ENCODE measurements at regions not wholly inside any gene's neighbourhood (a gene's known extent, or its start where the extent isn't known, plus 50 kb on each side); places are given as distances from the start of the nearest gene placed in this dataset.

DNA sequence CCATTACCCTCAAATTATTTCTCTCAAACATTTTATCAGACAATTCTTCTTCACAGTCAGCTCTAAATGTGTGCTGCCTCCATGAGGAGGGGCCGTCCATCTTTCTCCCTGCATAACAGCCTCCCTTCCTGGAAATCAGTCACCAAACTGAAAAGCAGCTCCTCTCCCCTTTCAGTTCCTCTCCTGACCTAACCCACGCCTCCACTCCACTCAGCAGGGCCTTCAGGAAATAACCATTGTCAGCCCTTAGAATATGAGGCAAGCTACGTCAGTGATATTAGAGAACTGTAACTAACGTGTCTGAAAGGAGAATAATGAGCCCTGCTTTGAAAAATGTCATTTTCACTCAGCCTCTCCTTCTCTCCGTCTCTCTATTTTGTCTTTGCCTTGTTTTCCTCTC, 116.2 kb downstream of the OLFM4 start:
- DNase-seq (ENCODE audit: low spot score): no peak

DNA sequence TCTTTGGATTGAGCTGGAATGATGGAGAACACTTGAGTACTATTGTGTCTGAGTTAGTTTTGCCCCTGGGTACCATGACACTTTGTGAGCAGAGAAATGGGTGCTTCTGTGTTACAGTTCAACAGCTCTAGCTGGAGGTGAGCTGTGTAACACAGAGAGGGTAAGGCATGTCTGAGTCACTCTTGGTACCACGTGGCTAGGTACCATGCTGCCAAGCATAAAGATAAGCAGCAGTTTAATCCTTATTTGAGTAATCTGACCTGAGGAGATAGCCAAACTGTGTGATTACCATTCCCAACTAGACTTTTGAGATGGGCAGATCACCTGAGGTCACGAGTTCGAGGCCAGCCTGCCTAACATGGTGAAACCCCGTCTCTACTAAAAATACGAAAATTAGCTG, 122.0 kb downstream of the OLFM4 start:
- DNase-seq (ENCODE audit: low spot score): no peak

DNA sequence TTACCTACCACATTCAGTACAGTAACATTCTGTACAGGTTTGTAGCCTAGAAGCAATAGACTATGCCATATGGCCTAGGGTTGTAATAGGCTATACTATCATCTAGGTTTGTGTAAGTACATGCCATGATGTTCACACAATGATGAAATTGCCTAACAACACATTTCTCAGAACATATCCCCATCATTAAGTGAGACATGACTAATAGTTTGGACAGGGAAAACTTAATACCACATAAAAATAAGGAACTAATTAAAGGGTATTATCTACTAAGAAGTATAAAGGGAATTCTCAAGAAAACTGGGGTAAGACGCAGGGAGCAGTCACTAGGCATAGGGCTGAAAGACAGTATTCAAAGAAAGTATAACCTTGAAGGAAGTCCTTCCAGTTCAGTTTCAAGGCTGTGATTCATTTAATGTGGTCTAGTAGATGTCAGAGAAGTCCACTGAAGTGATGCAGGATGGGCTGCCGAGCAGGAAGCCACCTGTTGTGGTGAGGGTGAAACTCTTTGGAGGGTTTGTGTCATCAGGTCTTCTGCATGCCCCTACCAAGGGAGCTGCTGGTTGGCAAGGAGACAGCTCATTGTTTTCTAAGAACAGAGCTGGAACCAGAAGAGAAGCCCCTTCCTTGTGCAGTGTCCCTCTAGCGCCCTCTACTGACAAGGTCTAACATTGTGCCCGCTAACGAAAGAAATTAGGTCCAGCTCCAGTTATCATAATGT, 122.9 kb downstream of the OLFM4 start:
- DNase-seq (ENCODE audit: low spot score): peak; percentile 35

DNA sequence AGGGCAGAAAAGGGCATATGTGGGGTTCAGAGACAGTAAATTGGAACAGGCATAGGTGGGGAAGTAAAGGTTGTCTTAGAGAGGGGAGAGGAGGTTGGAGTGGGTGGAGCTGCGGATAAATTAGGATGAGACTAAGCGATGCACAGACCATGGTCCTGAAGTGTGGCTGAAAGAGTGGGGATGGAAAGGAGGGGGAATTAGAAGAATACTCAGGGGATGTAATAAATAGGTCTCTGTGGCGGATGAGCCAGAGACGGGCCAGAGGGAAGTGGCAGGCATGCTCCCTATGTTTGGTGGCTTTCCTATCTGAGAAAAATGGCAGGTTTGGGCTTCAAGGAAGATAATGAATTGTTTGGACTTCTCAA, 123.4 kb downstream of the OLFM4 start:
- no peak for DNase-seq (ENCODE audit: low spot score)

DNA sequence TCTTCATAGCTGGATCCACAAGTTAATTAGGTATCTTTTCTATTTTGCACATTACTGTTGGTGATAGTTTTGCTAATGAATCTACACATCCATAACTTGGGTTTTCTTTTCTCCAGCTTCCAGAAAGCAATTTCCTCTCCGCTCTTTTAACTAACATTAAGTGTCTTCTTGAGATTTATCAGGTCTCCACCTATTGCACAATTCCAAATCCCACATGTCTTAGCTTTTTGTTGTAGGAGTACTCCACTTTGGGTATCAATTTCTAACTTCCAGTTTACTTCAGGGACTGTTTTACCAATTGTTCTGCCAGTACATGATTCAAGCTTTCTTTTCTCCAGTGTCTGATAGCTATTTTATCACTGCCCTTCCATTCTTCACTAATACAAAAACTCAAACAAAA, 129.6 kb downstream of the OLFM4 start:
- no peak for DNase-seq (ENCODE audit: low spot score)

DNA sequence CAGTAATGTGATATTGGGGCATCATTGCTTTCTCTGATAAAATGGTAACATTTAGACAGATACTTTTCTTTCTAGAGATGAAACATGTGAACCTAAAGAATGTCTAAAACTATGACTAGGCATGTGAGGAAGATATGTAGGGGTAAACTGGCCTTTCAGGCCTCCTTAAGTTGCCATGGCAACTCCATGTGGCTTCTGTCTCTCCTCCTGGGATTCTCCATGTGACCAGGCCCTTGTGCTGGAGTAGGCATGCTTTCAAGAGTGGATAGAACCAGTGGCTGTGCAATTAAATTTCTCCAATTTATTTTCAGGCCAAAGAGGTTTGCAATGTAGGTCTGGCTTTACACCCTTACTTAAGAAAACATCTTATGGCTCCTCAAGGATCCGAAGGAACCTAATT, 130.8 kb downstream of the OLFM4 start:
- DNase-seq (ENCODE audit: low spot score): no peak

DNA sequence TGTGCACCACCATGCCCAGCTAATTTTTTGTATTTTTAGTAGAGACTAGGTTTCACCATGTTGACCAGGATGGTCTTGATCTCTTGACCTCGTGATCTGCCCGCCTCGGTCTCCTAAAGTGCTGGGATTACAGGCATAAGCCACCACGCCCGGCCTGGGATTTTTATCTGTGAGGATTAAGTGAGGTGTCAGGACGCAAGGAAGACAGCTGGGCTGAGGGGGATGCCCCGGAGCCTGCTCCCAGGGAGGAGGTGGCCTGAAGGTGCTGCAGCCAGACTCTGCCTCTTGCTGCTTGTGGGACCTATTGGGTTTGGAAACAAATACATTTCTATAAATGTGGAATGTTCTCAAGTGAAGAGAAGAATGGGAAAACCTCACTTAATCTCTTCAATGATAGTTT, 131.6 kb downstream of the OLFM4 start:
- no peak for DNase-seq (ENCODE audit: low spot score)

DNA sequence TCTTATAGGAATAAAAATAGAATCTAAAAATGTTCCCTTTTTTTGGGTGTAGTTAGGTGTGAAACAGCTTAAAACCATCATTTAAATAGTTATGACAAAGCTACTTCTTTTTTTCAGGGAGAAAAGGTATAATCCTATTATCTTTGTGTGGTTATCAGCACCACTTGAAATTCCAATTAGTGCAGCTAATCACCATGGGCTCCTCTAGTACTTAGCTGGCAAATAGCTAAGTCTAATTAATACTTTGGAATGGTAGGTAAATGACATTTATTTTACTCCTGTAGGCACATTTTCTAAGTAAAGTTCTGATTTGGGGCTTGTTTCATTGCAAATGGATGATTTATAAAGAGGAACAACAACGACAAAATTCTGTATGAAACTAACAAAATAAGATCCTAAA, 132.6 kb downstream of the OLFM4 start:
- no peak for DNase-seq (ENCODE audit: low spot score)

DNA sequence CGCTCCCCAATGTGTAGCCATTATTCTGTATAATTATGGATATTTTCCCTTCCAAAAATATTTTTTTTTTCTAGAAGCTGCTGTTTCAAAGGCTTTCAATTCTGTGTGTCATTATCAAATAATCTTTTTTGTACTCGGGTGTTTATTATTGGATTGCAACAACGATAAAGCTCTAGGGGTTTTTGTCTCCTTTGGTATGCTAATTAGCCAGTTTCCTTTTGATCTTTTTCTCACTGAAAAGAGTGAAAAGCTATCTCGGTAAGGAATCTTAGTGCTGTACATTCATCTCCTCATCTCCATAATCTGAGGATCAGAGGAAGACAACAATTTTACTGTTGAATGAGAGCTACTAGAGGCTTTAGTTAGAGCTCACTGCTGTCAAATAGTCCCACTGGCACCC, 136.6 kb downstream of the OLFM4 start:
- no peak for DNase-seq (ENCODE audit: low spot score)

DNA sequence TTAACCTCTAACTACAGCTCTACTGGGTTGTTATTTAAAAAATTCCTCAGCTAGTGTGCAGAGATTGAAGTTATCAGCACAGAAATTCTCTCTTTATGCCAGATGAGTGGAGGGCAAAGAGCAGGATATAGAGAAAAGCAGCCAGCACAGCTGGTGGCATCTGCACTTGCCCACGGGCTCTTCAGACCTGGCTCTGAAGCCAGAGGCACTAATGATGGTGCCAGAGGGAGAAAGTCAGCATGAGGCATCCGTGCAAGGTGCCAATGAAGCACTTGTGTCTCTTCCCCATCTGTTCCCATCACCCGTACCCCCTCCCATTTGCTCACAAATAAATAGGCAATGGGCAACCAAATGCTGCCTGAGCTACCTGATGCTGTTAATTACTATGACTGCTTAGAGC, 138.9 kb downstream of the OLFM4 start:
- no peak for DNase-seq (ENCODE audit: low spot score)

DNA sequence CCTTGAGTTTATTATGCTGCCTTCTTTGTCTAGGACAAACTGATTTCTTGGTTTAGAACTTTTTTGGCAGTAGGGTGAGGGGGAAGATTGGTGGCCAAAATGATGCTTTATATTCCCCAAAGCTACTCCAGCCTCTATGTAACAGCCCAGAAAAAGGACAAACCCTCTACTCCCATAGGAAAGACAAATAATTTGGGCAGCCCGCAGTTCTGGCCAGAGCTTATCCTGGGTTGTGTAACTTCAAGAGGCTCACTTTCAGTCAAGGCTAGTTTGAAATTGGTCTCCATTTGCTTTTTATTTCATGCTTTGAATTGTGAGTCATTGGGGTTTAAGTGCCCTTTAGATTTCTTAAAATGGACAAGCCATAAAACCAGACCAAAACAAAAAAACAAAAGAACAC, 142.3 kb downstream of the OLFM4 start:
- DNase-seq (ENCODE audit: low spot score): no peak

DNA sequence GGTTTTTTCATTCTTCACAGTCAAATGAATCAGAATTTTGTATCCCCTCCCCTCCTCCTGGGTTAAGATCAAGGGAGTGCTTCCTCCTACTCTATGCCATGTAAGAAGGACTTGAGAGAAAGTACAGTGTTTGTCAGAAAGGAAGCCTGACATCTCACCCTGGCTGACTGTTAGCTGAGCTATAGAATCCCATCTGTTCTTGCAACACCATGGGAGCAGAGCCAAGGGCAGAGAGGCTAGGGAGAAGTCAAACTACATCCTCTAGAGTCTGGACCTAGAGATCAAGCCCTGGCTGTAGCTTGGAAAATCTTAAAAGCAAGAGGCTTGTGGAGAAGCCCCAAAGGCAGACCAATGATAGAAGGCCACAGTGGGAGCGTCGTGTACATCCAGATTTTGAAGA, 145.9 kb downstream of the OLFM4 start:
- no peak for DNase-seq (ENCODE audit: low spot score)

DNA sequence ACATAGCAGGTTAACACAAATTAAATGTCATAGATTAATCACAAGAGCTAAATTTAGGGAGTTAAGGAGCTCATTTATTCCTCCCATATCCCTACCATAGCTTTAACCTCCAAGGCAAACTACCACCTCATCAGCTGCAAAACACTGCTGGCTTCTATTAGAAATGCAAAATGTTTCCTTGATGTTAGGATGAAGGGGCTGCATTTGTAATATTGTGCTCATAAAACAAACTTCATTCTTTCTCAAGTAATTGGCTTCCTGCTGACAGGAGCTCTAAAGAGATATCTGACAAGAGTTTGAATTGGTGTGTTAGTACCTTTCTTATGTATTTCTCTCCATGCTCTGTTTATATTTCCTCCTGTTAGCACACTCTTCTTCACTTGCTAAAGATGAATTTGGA, 152.1 kb downstream of the OLFM4 start:
- no peak for DNase-seq (ENCODE audit: low spot score)

DNA sequence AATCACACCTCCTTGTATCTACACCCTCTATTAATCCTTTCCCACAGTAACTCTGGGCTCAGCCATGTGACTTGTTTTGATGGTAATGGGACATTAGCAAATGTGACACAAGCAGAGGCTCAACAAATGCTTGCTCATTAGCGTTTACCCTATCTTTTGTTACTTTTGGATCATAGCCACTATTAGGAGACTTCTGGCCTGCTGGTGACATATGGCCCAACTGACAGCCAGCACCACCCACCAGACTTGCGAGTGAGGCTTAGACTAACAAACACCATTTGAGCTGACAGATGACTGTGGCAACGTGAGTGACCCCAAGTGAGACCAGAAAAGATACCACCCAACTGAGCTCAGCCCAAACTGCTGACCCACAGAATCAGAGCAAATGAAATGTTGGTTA, 154.1 kb downstream of the OLFM4 start:
- no peak for DNase-seq (ENCODE audit: low spot score)

DNA sequence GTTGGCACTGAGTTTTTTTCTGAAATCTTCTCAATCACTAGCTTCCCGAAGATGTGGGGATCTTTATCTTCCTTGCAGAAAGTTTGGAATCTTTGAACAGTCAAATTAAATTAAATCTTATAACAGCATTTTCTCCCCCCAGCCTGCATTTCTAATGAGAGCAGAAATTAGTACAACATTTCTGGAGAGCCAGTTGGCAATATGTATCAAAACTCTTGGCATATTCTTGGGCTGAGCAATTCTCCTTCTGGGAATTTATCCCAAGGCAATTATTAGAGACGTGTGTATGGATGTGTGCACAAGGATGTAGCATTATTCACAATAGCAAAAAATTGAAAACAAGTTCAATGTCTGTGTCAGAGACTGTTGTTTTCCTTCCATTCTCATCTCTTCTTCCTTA, 159.5 kb downstream of the OLFM4 start:
- no peak for DNase-seq (ENCODE audit: low spot score)

DNA sequence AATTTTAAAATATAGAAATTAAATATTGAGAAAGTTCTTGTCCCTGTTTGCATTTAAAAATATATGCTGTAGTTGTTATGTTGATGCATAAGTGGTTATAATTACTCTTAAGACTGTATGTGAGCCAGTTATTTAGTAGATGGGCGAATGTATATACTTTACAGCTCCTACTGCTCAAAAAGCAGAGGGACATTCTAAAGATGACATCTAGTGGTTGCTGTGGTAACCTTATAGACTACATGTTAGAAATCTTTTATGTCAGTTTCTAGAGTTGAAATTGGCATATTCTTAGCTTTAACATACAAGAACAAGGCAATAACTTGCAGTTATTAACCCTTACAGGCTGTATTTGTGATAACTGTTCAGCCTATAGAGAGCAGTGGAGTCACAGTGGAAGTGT, 160.5 kb downstream of the OLFM4 start:
- DNase-seq (ENCODE audit: low spot score): no peak

DNA sequence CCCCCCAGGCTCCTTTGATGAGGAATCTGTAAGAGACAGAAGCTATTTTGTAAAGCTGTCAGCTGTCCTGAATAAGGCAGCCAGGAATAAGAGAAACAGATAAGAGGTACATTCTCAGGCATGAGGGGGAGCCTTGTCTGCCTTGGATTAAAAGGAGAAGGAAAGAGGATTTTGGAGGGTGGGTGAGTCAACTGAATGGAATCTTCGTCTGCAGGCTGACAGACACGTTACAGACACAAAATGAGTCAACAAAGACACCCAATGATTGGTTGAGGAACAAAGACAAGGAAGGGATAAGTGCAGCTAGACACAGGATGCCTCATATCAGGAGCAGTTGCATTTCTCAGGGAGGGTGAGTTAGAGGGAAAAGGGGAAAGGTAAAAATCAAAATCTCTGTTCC, 162.5 kb downstream of the OLFM4 start:
- DNase-seq (ENCODE audit: low spot score): peak; percentile 36

DNA sequence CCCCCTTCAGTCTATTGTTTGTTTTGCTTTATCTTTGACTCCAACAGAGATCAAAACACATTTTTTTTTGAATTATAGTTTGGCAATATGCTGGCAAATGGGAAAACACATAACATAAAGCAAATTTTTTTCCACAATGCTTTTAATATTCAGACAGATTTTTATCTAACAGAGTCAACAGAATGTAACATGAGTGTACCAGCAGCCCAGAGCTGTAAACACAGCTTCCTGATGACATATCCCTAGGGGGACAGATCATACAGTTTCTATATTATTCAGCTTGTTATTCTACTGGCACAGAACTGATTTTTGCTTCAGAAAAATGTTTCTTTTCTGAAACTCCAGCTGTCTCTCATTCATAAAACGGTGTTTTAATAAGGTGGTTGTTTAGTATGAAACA, 168.8 kb downstream of the OLFM4 start:
- no peak for DNase-seq (ENCODE audit: low spot score)

DNA sequence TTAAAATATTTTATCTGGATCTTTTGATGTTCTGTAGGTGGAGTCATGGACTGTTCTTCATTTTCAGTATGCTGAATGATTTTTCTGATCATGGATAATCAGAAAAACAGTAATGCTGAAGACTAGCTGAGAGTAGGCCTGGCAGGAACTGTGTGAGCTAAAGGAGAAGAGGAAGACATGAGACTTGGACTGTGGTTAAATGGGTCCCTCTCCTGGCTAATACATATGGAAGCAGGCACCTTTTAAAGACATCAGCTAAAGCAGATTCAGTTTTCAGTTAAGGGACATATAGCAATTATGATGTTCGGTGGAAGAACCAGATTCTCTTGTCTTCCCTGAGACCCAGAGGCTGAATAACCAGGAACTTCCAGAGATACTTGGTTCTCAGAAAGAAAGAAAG, 169.4 kb downstream of the OLFM4 start:
- DNase-seq (ENCODE audit: low spot score): no peak

DNA sequence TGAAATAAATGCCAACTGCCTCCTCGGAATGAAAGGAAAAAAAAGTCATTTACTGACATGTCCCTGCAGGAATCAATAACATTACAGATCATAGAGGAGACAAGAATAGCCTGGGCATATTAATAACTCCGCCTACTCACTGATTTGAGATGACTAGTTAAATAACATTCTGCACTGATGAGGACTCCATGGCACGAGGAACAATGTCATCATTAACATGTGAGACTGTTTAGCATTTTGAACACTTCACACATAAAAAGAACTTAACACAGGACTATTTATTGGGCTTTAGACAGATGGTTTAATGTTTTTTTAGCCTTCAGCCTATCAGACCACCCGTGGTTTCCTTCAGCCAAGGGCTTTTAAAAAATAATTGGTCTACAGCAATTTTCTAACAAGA, 170.1 kb downstream of the OLFM4 start:
- no peak for DNase-seq (ENCODE audit: low spot score)

DNA sequence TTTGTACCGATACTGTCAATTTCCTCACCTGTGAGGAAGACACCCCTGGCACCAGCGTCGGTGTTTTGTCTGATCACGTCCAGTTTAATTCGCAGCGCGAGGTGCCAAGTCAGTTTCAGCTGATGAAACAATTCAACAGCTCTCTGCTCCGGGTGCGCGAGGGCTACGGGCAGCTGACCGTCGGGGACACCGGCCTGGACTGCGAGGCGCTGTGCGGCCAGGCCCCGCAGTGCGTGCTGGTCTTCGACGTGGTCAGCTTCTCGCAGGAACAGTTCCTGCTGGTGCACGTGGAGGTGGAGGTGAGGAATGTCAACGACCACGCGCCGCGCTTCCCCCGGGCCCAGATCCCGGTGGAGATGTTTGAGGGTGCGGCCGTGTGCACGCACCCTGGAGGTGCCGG, 171.5 kb downstream of the OLFM4 start:
- no peak for DNase-seq (ENCODE audit: low spot score)

DNA sequence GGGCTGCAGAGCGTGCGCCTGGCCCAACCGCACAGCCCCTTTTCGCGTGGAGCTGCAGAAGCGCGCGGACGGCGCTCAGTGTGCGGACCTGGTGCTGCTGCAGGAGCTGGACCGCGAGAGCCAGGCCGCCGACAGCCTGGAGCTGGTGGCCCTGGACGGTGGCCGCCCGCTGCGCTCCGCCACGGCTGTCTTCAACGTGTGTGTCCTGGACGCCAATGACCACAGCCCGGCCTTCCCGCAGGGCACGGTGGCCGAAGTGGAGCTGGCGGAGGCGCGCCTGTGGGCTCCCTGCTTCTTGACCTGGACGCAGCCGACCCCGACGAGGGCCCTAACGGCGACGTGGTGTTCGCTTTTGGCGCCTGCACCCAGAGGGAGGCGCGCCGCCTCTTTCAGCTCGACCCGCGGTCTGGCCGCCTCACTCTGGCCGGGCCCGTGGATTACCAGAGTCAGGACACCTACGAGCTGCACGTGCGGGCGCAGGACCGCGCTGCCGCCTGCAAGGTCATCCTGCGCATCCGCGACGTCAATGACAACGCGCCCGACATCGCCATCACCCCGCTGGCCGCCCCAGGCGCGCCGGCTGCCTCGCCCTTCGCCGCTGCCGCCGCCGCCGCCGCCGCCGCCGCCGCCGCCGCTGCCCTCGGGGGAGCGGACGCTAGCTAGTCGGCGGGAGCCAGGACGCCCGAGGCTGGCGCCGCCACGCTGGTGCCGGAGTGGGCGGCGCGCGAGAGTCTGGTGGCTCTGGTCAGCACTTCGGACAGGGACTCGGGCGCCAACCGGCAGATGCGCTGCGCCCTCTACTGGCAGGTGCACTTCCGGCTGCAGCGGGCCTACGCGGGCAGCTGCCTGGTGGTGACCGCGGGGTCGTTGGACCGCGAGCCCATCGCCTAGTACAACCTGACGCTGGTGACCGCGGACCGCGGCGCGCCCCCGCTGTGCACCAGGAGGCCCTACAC, 172.2 kb downstream of the OLFM4 start:
- DNase-seq (ENCODE audit: low spot score): peak; percentile 76

DNA sequence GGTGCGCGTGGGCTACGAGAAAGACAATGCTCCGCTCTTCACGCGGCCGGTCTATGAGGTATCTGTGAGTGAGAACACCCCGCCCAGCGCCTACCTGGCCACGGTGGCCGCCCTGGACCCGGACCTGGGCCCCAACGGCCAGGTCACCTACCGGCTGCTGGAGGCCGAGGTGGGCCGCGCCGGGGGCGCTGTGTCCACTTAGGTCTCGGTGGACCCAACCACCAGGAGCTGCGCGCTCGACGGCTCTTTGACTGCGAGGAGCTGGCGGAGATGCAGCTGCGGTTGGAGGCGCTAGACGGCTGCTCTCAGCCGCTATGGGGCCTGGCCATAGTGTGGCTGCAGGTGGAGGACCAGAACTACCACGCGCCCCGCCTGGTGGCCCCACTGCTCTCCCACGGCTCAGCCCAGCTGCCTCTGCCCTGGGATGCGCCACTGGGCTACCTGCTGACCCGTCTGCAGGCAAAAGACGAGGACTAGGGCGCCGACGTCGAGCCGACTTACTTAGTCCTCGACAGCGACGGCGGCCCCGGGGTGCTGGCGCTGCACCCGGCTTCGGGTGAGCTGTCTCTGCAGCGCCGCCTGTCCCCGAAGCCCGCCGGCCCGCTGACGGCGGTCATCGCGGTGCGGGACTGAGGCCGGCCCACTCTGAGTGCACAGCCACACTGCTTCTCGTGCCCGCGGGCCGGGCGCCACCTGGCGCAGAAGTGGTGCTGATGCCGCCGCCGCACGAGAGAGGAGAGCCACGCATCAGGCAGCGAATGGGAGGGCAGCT, 173.0 kb downstream of the OLFM4 start:
- DNase-seq (ENCODE audit: low spot score): peak; percentile 55
